Liver (tissue), 3 donors: ENCODE measurements at regions not wholly inside any gene's neighbourhood (a gene's known extent, or its start where the extent isn't known, plus 50 kb on each side); places are given as distances from the start of the nearest gene placed in this dataset.

ENCODE experiments used
- JUND ChIP-seq, 2 donors: IDR thresholded peaks; 2 replicates each; pipeline ENCODE4 v1.6.1; 2016; ENCODE audit warnings: antibody characterized with exemption in 2 of 2
- TF ChIP-seq, protein P1 (sequence below): fragments of 150-350 bp; IDR thresholded peaks from 2 replicates; pipeline ENCODE4 v1.5.1; 2017; ENCODE audit warnings: improper control_type of control experiment, low read depth, low read length; ENCODE audit not compliant: missing input control
- donor health status: healthy.
- donor health status: healthy.

DNA sequence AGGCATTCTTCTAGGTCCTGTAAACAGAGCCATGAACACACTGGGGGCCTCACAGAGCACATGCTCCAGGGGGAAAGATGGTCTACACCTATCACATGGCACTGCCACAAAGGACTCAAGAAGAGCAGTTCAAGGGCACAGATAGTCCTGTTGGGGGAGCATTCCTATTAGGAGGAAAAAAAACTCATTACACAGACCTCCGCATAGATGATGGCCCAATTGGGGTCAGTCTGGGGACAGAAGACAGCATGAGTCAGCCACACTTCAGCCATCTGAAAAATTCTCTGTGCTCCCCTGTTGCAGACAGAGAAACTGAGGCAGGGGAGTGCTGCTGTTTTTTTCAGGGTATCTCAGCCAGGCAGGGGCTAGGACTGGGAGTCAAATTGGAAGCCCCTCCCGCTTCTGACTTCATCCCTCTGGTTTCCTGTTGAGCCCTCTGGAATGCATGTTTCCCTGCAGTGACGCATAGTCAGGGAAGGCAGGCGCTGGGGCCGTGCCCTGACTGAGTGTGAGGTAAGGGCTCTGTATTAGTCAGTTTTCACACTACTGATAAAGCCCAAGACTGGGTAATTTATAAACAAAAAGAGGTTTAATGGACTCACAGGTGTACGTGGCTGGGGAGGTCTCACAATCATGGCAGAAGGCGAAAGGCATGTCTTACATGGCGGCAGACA is 67.9 kb downstream of the RHOB start:
- TF ChIP-seq, protein P1, sequence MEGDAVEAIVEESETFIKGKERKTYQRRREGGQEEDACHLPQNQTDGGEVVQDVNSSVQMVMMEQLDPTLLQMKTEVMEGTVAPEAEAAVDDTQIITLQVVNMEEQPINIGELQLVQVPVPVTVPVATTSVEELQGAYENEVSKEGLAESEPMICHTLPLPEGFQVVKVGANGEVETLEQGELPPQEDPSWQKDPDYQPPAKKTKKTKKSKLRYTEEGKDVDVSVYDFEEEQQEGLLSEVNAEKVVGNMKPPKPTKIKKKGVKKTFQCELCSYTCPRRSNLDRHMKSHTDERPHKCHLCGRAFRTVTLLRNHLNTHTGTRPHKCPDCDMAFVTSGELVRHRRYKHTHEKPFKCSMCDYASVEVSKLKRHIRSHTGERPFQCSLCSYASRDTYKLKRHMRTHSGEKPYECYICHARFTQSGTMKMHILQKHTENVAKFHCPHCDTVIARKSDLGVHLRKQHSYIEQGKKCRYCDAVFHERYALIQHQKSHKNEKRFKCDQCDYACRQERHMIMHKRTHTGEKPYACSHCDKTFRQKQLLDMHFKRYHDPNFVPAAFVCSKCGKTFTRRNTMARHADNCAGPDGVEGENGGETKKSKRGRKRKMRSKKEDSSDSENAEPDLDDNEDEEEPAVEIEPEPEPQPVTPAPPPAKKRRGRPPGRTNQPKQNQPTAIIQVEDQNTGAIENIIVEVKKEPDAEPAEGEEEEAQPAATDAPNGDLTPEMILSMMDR, result no peak
- TF ChIP-seq JUND (IDR thresholded peaks at IDR 0.05), result no peak
